Activated CD4-positive, alpha-beta T cell treated with anti-CD3 and anti-CD28 coated beads for 36 hours (primary cell): ENCODE measurements at regions not wholly inside any gene's neighbourhood (a gene's known extent, or its start where the extent isn't known, plus 50 kb on each side); places are given as distances from the start of the nearest gene placed in this dataset.

Experiments used
- ATAC-seq: fragments of 200-7000 bp; cut with Tn5 transposase; one replicate; pipeline ENCODE4 v1.10.0; 2021; ENCODE audit warnings: mild to moderate bottlenecking, moderate library complexity
- CTCF ChIA-PET: fragments of 350-600 bp; sonication (Branson Sonifier 250); formaldehyde crosslinking; loops from one replicate; lab custom pipeline; 2021; ENCODE audit warnings: antibody characterized with exemption; lab: Charles Lee
- POLR2A ChIA-PET: fragments of 350-600 bp; sonication (Branson Sonifier 250); formaldehyde crosslinking; loops from one replicate; lab custom pipeline; 2021; ENCODE audit warnings: antibody characterized with exemption, inconsistent platforms; lab: Charles Lee
- DNase-seq: peaks from one replicate; pipeline ENCODE4 v3.0.0-alpha.2; 2020
- H3K27ac Mint-ChIP-seq: one replicate; pipeline ENCODE4 v1.8.0; 2021; ENCODE audit warnings: mixed read lengths
- H3K27me3 Mint-ChIP-seq: one replicate; pipeline ENCODE4 v1.8.0; 2021; ENCODE audit warnings: mixed read lengths
- H3K36me3 Mint-ChIP-seq: one replicate; pipeline ENCODE4 v1.8.0; 2021; ENCODE audit warnings: low read depth, mixed read lengths
- H3K4me1 Mint-ChIP-seq: one replicate; pipeline ENCODE4 v1.8.0; 2021; ENCODE audit warnings: mixed read lengths
- H3K4me3 Mint-ChIP-seq: one replicate; pipeline ENCODE4 v1.8.0; 2021; ENCODE audit warnings: mild to moderate bottlenecking, moderate library complexity, mixed read lengths
- H3K9me3 Mint-ChIP-seq: one replicate; pipeline ENCODE4 v1.8.0; 2021; ENCODE audit warnings: low read depth, mixed read lengths
- intact Hi-C, 2 experiments: fragments of 100-400 bp; cut with DNase I in 1 of 2; cut with micrococcal nuclease in 1 of 2; formaldehyde crosslinking; loops; one replicate each; pipeline versions ENCODE4 v1.14.2 to v1.15.1; 2022 to 2024; cut with DNase I, micrococcal nuclease

- ATAC-seq (no peak), DNase-seq (no peak)
- no peaks in the 10 kb centered on the region for H3K9me3 Mint-ChIP-seq
- H3K36me3 Mint-ChIP-seq: no peaks in the 10 kb centered on the region
- H3K4me3 Mint-ChIP-seq: no peak overlapping the region
- no peak overlapping the region for H3K27ac Mint-ChIP-seq
- no peaks in the 10 kb centered on the region for H3K4me1 Mint-ChIP-seq
- intact Hi-C loops: no loop called here
- POLR2A ChIA-PET: no interaction called here
- CTCF ChIA-PET: no interaction called here
- peaks cover 5% of the 10 kb centered on the region for H3K27me3 Mint-ChIP-seq
These were observed 74.2 kb upstream of the ZNF536 start for GRCh38 chr19:30297969-30298368.

GRCh38 chr19:30303131-30303654 lies 69.0 kb upstream of the ZNF536 start:
- intact Hi-C loops: no loop called here
- POLR2A ChIA-PET: no interaction called here

GRCh38 chr19:30304540-30304939 lies 67.6 kb upstream of the ZNF536 start:
- POLR2A ChIA-PET: no interaction called here
- ATAC-seq (no peak), DNase-seq (no peak)
- no peaks in the 10 kb centered on the region for H3K27me3 Mint-ChIP-seq
- no peaks in the 10 kb centered on the region for H3K4me1 Mint-ChIP-seq
- intact Hi-C loops: no loop called here
- no peak overlapping the region for H3K4me3 Mint-ChIP-seq
- CTCF ChIA-PET: no interaction called here
- H3K36me3 Mint-ChIP-seq: no peaks in the 10 kb centered on the region
- H3K27ac Mint-ChIP-seq: no peak overlapping the region
- no peaks in the 10 kb centered on the region for H3K9me3 Mint-ChIP-seq

More at GRCh38 chr19:30303131-30303654, 69.0 kb upstream of the ZNF536 start:
- Mint-ChIP-seq H3K4me1 (no peaks in the 10 kb centered on the region), H3K27me3 (no peaks in the 10 kb centered on the region), H3K27ac (no peak overlapping the region), H3K9me3 (no peaks in the 10 kb centered on the region), H3K36me3 (no peaks in the 10 kb centered on the region), H3K4me3 (no peak overlapping the region)
- CTCF ChIA-PET: interaction anchor here (0.7 kb wide), 1 partner anchor 63 kb away, joined by 3 read pairs; no protein-coding TSS in a partner anchor
- ATAC-seq (no peak), DNase-seq (no peak)

- no peaks in the 10 kb centered on the region for H3K4me1 Mint-ChIP-seq
- no peaks in the 10 kb centered on the region for H3K27me3 Mint-ChIP-seq
- CTCF ChIA-PET: no interaction called here
- no peaks in the 10 kb centered on the region for H3K9me3 Mint-ChIP-seq
- ATAC-seq (no peak), DNase-seq (no peak)
- intact Hi-C loops: no loop called here
- POLR2A ChIA-PET: no interaction called here
- no peak overlapping the region for H3K4me3 Mint-ChIP-seq
- H3K36me3 Mint-ChIP-seq: no peaks in the 10 kb centered on the region
- no peak overlapping the region for H3K27ac Mint-ChIP-seq
These were observed 66.7 kb upstream of the ZNF536 start for GRCh38 chr19:30305346-30306060.

GRCh38 chr19:30307191-30307974 lies 64.8 kb upstream of the ZNF536 start:
- ATAC-seq: no peak
- H3K27me3 Mint-ChIP-seq: no peaks in the 10 kb centered on the region
- H3K4me1 Mint-ChIP-seq: no peaks in the 10 kb centered on the region
- no peak for DNase-seq
- H3K36me3 Mint-ChIP-seq: no peaks in the 10 kb centered on the region
- POLR2A ChIA-PET: no interaction called here
- no peak overlapping the region for H3K4me3 Mint-ChIP-seq
- no peaks in the 10 kb centered on the region for H3K9me3 Mint-ChIP-seq
- intact Hi-C loops: no loop called here
- CTCF ChIA-PET: interaction anchor here (0.6 kb wide), 1 partner anchor 1915 kb away, joined by 3 read pairs; no protein-coding TSS in a partner anchor
- no peak overlapping the region for H3K27ac Mint-ChIP-seq

GRCh38 chr19:30309176-30309575 lies 63.0 kb upstream of the ZNF536 start:
- Mint-ChIP-seq H3K36me3 (no peaks in the 10 kb centered on the region), H3K27ac (no peak overlapping the region), H3K27me3 (no peaks in the 10 kb centered on the region), H3K4me3 (no peak overlapping the region), H3K4me1 (no peaks in the 10 kb centered on the region), H3K9me3 (no peaks in the 10 kb centered on the region)
- ATAC-seq (no peak), DNase-seq (no peak)
- intact Hi-C loops: no loop called here
- ChIA-PET CTCF (no interaction called here), POLR2A (no interaction called here)

GRCh38 chr19:30309905-30310601 lies 62.1 kb upstream of the ZNF536 start:
- POLR2A ChIA-PET: no interaction called here
- ATAC-seq: no peak
- CTCF ChIA-PET: no interaction called here

GRCh38 chr19:30310602-30311263 lies 61.5 kb upstream of the ZNF536 start:
- no peak for ATAC-seq
- H3K27me3 Mint-ChIP-seq: no peaks in the 10 kb centered on the region
- H3K9me3 Mint-ChIP-seq: no peaks in the 10 kb centered on the region
- DNase-seq: no peak
- H3K36me3 Mint-ChIP-seq: no peaks in the 10 kb centered on the region
- no peak overlapping the region for H3K27ac Mint-ChIP-seq
- no peak overlapping the region for H3K4me3 Mint-ChIP-seq
- ChIA-PET POLR2A (no interaction called here), CTCF (no interaction called here)
- intact Hi-C loops: no loop called here
- no peaks in the 10 kb centered on the region for H3K4me1 Mint-ChIP-seq

More at GRCh38 chr19:30309905-30310601, 62.1 kb upstream of the ZNF536 start:
- Mint-ChIP-seq H3K4me1 (no peaks in the 10 kb centered on the region), H3K27ac (no peak overlapping the region), H3K9me3 (no peaks in the 10 kb centered on the region), H3K36me3 (no peaks in the 10 kb centered on the region), H3K27me3 (no peaks in the 10 kb centered on the region), H3K4me3 (no peak overlapping the region)
- intact Hi-C loops: no loop called here
- no peak for DNase-seq

GRCh38 chr19:30311911-30312310 lies 60.3 kb upstream of the ZNF536 start:
- H3K4me1 Mint-ChIP-seq: no peaks in the 10 kb centered on the region
- intact Hi-C loops: no loop called here
- H3K9me3 Mint-ChIP-seq: no peaks in the 10 kb centered on the region
- CTCF ChIA-PET: no interaction called here
- H3K27ac Mint-ChIP-seq: no peak overlapping the region
- no peaks in the 10 kb centered on the region for H3K36me3 Mint-ChIP-seq
- ATAC-seq: no peak
- DNase-seq: no peak
- no peaks in the 10 kb centered on the region for H3K27me3 Mint-ChIP-seq
- POLR2A ChIA-PET: no interaction called here
- no peak overlapping the region for H3K4me3 Mint-ChIP-seq

GRCh38 chr19:30312582-30313352 lies 59.4 kb upstream of the ZNF536 start:
- no peak overlapping the region for H3K27ac Mint-ChIP-seq
- ATAC-seq: no peak
- no peaks in the 10 kb centered on the region for H3K9me3 Mint-ChIP-seq
- H3K4me3 Mint-ChIP-seq: no peak overlapping the region
- ChIA-PET CTCF (no interaction called here), POLR2A (no interaction called here)
- H3K36me3 Mint-ChIP-seq: no peaks in the 10 kb centered on the region
- intact Hi-C loops: no loop called here
- no peak for DNase-seq
- H3K4me1 Mint-ChIP-seq: no peaks in the 10 kb centered on the region
- H3K27me3 Mint-ChIP-seq: no peaks in the 10 kb centered on the region

- no peaks in the 10 kb centered on the region for H3K27me3 Mint-ChIP-seq
- intact Hi-C loops: no loop called here
- POLR2A ChIA-PET: no interaction called here
These were observed 58.8 kb upstream of the ZNF536 start for GRCh38 chr19:30313353-30313750.

More at GRCh38 chr19:30313353-30313750, 58.8 kb upstream of the ZNF536 start:
- CTCF ChIA-PET: no interaction called here
- ATAC-seq (no peak), DNase-seq (no peak)
- Mint-ChIP-seq H3K27ac (no peak overlapping the region), H3K9me3 (no peaks in the 10 kb centered on the region), H3K4me3 (no peak overlapping the region), H3K36me3 (no peaks in the 10 kb centered on the region), H3K4me1 (no peaks in the 10 kb centered on the region)
